DND-41 (cell line): ENCODE measurements at regions not wholly inside any gene's neighbourhood (a gene's known extent, or its start where the extent isn't known, plus 50 kb on each side); places are given as distances from the start of the nearest gene placed in this dataset.

Experiments used
- ATAC-seq: fragments of 200-7000 bp; cut with Tn5 transposase; 3 replicates; pipeline ENCODE4 v1.9.1; 2021; ENCODE audit warnings: low read depth; ENCODE audit not compliant: insufficient read depth
- DNase-seq: peaks from one replicate; pipeline ENCODE4 v3.0.0-alpha.2; 2020
- H2AFZ ChIP-seq: 2 replicates; pipeline ENCODE4 v1.6.0; 2012; ENCODE audit warnings: low read depth, low read length
- H3K27ac ChIP-seq: 2 replicates; pipeline ENCODE4 v1.5.1; 2012; ENCODE audit warnings: low read length, inconsistent platforms
- H3K27me3 ChIP-seq: fragments of 200-600 bp; sonication (generic); 2 replicates; pipeline ENCODE4 v1.6.0; 2012; ENCODE audit warnings: low read length, mild to moderate bottlenecking, inconsistent platforms; ENCODE audit not compliant: insufficient read depth, poor library complexity
- H3K36me3 ChIP-seq: 2 replicates; pipeline ENCODE4 v1.5.1; 2012; ENCODE audit warnings: low read length, inconsistent platforms; ENCODE audit not compliant: insufficient read depth
- H3K4me1 ChIP-seq: 2 replicates; pipeline ENCODE4 v1.5.1; 2012; ENCODE audit warnings: mild to moderate bottlenecking, low read length; ENCODE audit not compliant: insufficient read depth
- H3K4me2 ChIP-seq: 2 replicates; pipeline ENCODE4 v1.6.0; 2012; ENCODE audit warnings: mild to moderate bottlenecking, moderate library complexity, low read length, inconsistent platforms; ENCODE audit not compliant: insufficient read depth
- H3K4me3 ChIP-seq, 2 experiments: fragments of 200-600 bp in 1 of 2; shearing (Covaris generic) in 1 of 2; 2 replicates each; pipeline ENCODE4 v1.5.1; 2012 to 2016; ENCODE audit warnings: inconsistent platforms in 2 of 2, low read length in 2 of 2, mild to moderate bottlenecking in 2 of 2, low read depth in 1 of 2, moderate library complexity in 1 of 2
- H3K79me2 ChIP-seq: 2 replicates; pipeline ENCODE4 v1.6.0; 2012; ENCODE audit warnings: low read length, inconsistent platforms; ENCODE audit not compliant: insufficient read depth
- H3K9ac ChIP-seq: 2 replicates; pipeline ENCODE4 v1.6.0; 2012; ENCODE audit warnings: low read depth, mild to moderate bottlenecking, inconsistent platforms, low read length, moderate library complexity
- H3K9me3 ChIP-seq: 2 replicates; pipeline ENCODE4 v1.5.1; 2012; ENCODE audit warnings: low read length, moderate library complexity, mild to moderate bottlenecking, inconsistent platforms; ENCODE audit not compliant: insufficient read depth, severe bottlenecking
- H4K20me1 ChIP-seq: 2 replicates; pipeline ENCODE4 v1.6.0; 2012; ENCODE audit warnings: low read length; ENCODE audit not compliant: insufficient read depth
- EZH2 ChIP-seq: IDR thresholded peaks from 3 replicates; pipeline ENCODE4 v1.6.1; 2012; ENCODE audit warnings: borderline replicate concordance, low read depth, mild to moderate bottlenecking, moderate library complexity, low read length, inconsistent platforms; ENCODE audit not compliant: severe bottlenecking
- TF ChIP-seq, protein P1 (sequence below): IDR thresholded peaks from 2 replicates; pipeline ENCODE4 v1.5.1; 2012; ENCODE audit warnings: borderline replicate concordance, low read length, moderate library complexity, mild to moderate bottlenecking; ENCODE audit not compliant: poor library complexity, severe bottlenecking; ENCODE audit errors: extremely low read depth

DNA sequence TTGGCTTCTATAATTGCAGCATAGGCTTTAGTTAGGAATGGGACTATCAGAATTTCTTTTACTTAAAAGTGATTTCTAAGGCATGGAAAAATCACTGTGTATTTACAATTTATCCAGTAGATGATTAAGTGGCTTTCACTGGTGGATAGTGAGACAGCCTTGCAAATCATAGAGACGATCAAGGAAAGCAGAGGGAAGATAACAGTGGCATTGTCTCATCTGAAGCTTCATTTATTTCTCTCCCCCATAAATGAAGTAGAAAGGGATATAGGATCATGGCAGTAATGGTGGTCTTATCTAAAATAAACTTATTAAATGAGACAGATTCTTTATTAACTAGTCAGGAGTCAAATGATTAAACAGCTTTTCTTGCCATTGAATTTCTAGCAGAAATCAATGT is 224.2 kb upstream of the ANO5 start:
- no peaks in the 10 kb centered on the region for H3K4me1 ChIP-seq
- TF ChIP-seq, protein P1, sequence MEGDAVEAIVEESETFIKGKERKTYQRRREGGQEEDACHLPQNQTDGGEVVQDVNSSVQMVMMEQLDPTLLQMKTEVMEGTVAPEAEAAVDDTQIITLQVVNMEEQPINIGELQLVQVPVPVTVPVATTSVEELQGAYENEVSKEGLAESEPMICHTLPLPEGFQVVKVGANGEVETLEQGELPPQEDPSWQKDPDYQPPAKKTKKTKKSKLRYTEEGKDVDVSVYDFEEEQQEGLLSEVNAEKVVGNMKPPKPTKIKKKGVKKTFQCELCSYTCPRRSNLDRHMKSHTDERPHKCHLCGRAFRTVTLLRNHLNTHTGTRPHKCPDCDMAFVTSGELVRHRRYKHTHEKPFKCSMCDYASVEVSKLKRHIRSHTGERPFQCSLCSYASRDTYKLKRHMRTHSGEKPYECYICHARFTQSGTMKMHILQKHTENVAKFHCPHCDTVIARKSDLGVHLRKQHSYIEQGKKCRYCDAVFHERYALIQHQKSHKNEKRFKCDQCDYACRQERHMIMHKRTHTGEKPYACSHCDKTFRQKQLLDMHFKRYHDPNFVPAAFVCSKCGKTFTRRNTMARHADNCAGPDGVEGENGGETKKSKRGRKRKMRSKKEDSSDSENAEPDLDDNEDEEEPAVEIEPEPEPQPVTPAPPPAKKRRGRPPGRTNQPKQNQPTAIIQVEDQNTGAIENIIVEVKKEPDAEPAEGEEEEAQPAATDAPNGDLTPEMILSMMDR: no peak
- no peak for TF ChIP-seq EZH2

DNA sequence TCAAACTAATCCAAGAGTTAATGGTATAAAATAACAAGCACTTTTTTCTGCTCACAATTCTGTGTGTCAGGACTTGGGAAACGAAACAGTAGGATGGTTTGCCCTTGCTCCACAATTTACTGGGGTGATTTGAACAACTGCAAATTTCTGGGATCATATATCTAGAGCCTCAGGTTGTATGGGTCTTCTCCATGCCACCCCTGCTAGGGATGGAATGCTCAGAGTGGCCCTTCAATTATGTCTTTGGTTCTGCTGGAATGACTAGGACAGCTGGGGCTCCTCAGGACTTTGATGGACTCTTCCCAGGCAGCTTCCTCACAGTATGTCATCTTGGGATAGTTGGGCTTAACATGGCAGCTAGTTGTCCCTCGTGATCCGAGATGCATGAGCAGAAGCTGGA is 223.0 kb upstream of the ANO5 start:
- Histone ChIP-seq H3K27me3 (no peaks in the 10 kb centered on the region), H3K4me3 (no peak overlapping the region), H3K79me2 (no peaks in the 10 kb centered on the region), H3K27ac (no peak overlapping the region), H2AFZ (no peak overlapping the region), H3K9ac (no peak overlapping the region), H3K36me3 (no peaks in the 10 kb centered on the region), H3K9me3 (no peaks in the 10 kb centered on the region), H3K4me2 (no peak overlapping the region), H4K20me1 (no peaks in the 10 kb centered on the region), H3K4me1 (no peaks in the 10 kb centered on the region)
- no peak for DNase-seq
- TF ChIP-seq EZH2: no peak
- TF ChIP-seq, protein P1: no peak
- ATAC-seq: no peak

More for the DNA sequence above, 224.2 kb upstream of the ANO5 start:
- Histone ChIP-seq H3K9me3 (no peaks in the 10 kb centered on the region), H3K27ac (no peak overlapping the region), H3K9ac (no peak overlapping the region), H3K27me3 (no peaks in the 10 kb centered on the region), H3K79me2 (no peaks in the 10 kb centered on the region), H3K36me3 (no peaks in the 10 kb centered on the region), H3K4me2 (no peak overlapping the region), H3K4me3 (no peak overlapping the region), H2AFZ (no peak overlapping the region), H4K20me1 (no peaks in the 10 kb centered on the region)
- no peak for ATAC-seq
- DNase-seq: no peak

DNA sequence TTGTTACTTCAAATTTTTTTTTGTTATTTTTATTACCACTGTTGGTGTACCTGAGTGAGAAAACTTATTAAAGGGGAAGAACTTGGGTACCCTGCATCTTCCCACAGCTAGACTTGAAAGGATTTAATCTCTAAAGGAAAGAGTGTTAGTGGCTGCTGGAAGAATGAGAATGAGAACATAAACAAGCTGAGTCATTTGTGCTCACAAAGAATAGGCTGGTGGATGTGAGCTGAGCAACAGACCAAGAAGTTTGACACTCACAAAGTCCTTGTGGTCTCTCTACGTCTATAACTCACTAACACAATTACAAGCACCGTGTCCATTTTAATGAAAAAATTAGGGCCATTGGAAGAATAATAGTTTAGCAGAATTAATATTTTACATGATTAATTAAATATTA is 217.6 kb upstream of the ANO5 start:
- ATAC-seq (no peak), DNase-seq (no peak)
- H3K79me2 ChIP-seq: no peaks in the 10 kb centered on the region
- TF ChIP-seq, protein P1: no peak
- H3K4me3 ChIP-seq: no peak overlapping the region
- H3K9me3 ChIP-seq: no peaks in the 10 kb centered on the region
- H3K4me1 ChIP-seq: no peaks in the 10 kb centered on the region
- H2AFZ ChIP-seq: no peak overlapping the region
- H3K27me3 ChIP-seq: no peaks in the 10 kb centered on the region
- no peak overlapping the region for H3K27ac ChIP-seq
- H3K36me3 ChIP-seq: no peaks in the 10 kb centered on the region
- H3K9ac ChIP-seq: no peak overlapping the region
- H3K4me2 ChIP-seq: no peak overlapping the region
- no peaks in the 10 kb centered on the region for H4K20me1 ChIP-seq

DNA sequence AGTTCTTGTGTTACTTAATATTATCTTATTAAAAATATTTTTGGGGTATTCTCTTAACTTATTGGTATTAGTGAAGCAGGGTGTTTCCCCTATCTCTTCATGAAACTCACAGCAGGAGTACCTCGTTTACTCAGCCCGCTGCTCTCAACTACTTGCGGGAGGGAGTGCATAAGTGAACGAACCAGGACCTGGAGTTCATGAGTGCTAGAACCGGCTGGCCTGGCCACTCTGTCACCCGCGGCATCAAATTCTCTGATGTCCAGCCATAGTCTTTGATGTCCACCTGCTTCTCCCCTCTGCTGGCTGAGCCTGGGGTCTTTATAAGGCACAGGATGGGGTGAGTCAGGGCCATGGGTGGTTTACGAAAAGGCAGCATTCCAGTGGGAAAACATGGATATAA is 216.7 kb upstream of the ANO5 start:
- no peaks in the 10 kb centered on the region for H3K27me3 ChIP-seq
- H3K4me1 ChIP-seq: no peaks in the 10 kb centered on the region
- no peak overlapping the region for H3K4me3 ChIP-seq
- no peaks in the 10 kb centered on the region for H4K20me1 ChIP-seq
- TF ChIP-seq, protein P1: no peak
- no peak for TF ChIP-seq EZH2
- H3K79me2 ChIP-seq: no peaks in the 10 kb centered on the region
- no peaks in the 10 kb centered on the region for H3K9me3 ChIP-seq
- no peak for DNase-seq
- H2AFZ ChIP-seq: no peak overlapping the region
- H3K9ac ChIP-seq: no peak overlapping the region
- no peak for ATAC-seq
- H3K4me2 ChIP-seq: no peak overlapping the region
- no peaks in the 10 kb centered on the region for H3K36me3 ChIP-seq
- no peak overlapping the region for H3K27ac ChIP-seq
